Uterus (tissue), 2 donors: ENCODE measurements at regions not wholly inside any gene's neighbourhood (a gene's known extent, or its start where the extent isn't known, plus 50 kb on each side); places are given as distances from the start of the nearest gene placed in this dataset.

Source experiments
- POLR2A ChIP-seq, 2 donors: fragments of 450-650 bp; IDR thresholded peaks; one replicate each; pipeline ENCODE4 v1.6.1; 2016; ENCODE audit warnings: antibody characterized with exemption in 2 of 2, mild to moderate bottlenecking in 1 of 2, moderate library complexity in 1 of 2
- TF ChIP-seq, protein P1 (sequence below), 4 experiments: fragments of 200-600 bp in 2 of 4; fragments of 450-650 bp in 2 of 4; sonication (generic) in 2 of 4; IDR thresholded peaks; one replicate each; pipeline ENCODE4 v1.5.1; 2016 to 2019; ENCODE audit warnings: antibody characterized with exemption in 4 of 4, mild to moderate bottlenecking in 2 of 4, moderate library complexity in 1 of 4

DNA sequence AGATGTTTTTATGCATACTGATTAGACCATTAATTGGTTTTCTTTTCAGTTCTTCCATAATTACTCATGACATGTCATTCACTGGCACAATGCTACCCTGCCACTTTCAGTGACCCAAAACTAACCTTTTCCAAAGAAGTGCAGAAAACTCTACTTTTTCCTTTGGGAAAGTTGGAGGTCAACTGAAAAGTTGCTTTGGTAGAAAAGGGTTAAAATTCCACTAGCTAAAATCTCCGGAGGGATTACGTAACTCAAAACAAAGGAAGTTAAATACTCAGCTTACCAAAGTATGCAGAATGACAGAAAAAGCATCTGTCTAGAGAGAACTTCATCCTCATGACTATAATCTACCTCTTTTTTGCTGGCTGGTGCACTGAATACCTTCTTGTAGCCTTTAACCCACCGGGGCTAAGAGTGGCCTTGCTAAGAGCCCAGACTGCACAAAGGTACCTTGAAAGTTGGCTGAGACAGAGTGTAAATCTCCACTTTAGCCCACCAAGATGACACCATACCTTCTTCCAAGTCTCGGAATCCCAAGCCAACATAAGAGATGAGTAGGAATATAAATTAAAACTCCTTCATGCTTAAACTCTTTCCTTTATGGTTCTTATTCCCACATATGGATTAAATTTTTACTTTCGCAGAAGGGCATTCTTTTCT is 1099.5 kb upstream of the INTU start:
- TF ChIP-seq, protein P1, sequence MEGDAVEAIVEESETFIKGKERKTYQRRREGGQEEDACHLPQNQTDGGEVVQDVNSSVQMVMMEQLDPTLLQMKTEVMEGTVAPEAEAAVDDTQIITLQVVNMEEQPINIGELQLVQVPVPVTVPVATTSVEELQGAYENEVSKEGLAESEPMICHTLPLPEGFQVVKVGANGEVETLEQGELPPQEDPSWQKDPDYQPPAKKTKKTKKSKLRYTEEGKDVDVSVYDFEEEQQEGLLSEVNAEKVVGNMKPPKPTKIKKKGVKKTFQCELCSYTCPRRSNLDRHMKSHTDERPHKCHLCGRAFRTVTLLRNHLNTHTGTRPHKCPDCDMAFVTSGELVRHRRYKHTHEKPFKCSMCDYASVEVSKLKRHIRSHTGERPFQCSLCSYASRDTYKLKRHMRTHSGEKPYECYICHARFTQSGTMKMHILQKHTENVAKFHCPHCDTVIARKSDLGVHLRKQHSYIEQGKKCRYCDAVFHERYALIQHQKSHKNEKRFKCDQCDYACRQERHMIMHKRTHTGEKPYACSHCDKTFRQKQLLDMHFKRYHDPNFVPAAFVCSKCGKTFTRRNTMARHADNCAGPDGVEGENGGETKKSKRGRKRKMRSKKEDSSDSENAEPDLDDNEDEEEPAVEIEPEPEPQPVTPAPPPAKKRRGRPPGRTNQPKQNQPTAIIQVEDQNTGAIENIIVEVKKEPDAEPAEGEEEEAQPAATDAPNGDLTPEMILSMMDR (IDR thresholded peaks at IDR 0.05): no peak
- no peak for TF ChIP-seq POLR2A (IDR thresholded peaks at IDR 0.05)
